ENCODE measurements at regions not wholly inside any gene's neighbourhood (a gene's known extent, or its start where the extent isn't known, plus 50 kb on each side); places are given as distances from the start of the nearest gene placed in this dataset.

- no peak for TF ChIP-seq EZH2 (IDR thresholded peaks at IDR 0.05; ENCODE audit: insufficient read depth, poor library complexity, severe bottlenecking)
- peak; percentile 69; the same call in 1 of the 2 replicates for TF ChIP-seq EZH2phosphoT487 (IDR thresholded peaks at IDR 0.05; ENCODE audit: insufficient read depth, low read depth)
These were observed 309.2 kb downstream of the SLC16A7 start for GRCh38 chr12:59904874-59905521.
